HepG2 (cell line): ENCODE measurements at regions not wholly inside any gene's neighbourhood (a gene's known extent, or its start where the extent isn't known, plus 50 kb on each side); places are given as distances from the start of the nearest gene placed in this dataset.

Source experiments
- ATAC-seq: fragments of 200-7000 bp; cut with Tn5 transposase; 3 replicates; pipeline ENCODE4 v1.9.1; 2020; ENCODE audit warnings: mild to moderate bottlenecking, moderate library complexity
- BruUV-seq: library from RNA; stranded (reverse); fragments of 400-500 nt; replicated peaks from 2 replicates; lab custom pipeline; 2021; lab: Mats Ljungman, UMichigan
- CTCF ChIA-PET: fragments of 300-600 bp; formaldehyde crosslinking; extraction: SDS; loops from one replicate; lab custom pipeline; 2021; ENCODE audit warnings: low total read pairs, inconsistent platforms, low intra/inter-chr PET ratio; lab: Yijun Ruan, JAX
- POLR2A ChIA-PET: fragments of 350-600 bp; sonication (Branson Sonifier 250); formaldehyde crosslinking; loops from one replicate; lab custom pipeline; 2020; ENCODE audit warnings: antibody characterized with exemption, inconsistent platforms; lab: Yijun Ruan, JAX
- DNase-seq: peaks from one replicate; pipeline ENCODE4 v3.0.0-alpha.2; 2015; ENCODE audit warnings: low spot score
- FAIRE-seq: peaks from 3 replicates; lab custom pipeline; 2011; peaks lifted over from hg19 to GRCh38; lab: Jason Lieb, UNC
- H2AFZ ChIP-seq: one replicate; pipeline ENCODE4 v1.6.1; 2011; ENCODE audit warnings: low read length, inconsistent platforms
- H3K27ac ChIP-seq: fragments of 300-600 bp; 3 replicates; pipeline ENCODE4 v1.8.0; 2011; ENCODE audit warnings: mixed run types, mild to moderate bottlenecking, mixed read lengths, low read length, inconsistent platforms; ENCODE audit not compliant: insufficient read depth; ENCODE audit errors: extremely low read length
- H3K27me3 ChIP-seq, 2 experiments: fragments of 200-600 bp in 1 of 2; 2 replicates in 1 of 2; 3 replicates in 1 of 2; pipeline versions ENCODE4 v1.6.0 to v1.8.0; 2011; ENCODE audit warnings: low read length in 2 of 2, mild to moderate bottlenecking in 2 of 2, moderate library complexity in 2 of 2, inconsistent platforms in 1 of 2; ENCODE audit not compliant: insufficient read depth in 2 of 2, control insufficient read depth in 1 of 2
- H3K36me3 ChIP-seq, 2 experiments: fragments of 200-600 bp in 1 of 2; replicated peaks in 1 of 2; 2 replicates in 1 of 2; 3 replicates in 1 of 2; pipeline versions ENCODE4 v1.5.1 to v1.8.0; 2011; ENCODE audit warnings: low read length in 2 of 2, inconsistent platforms in 1 of 2; ENCODE audit not compliant: insufficient read depth in 2 of 2, control insufficient read depth in 1 of 2
- H3K4me1 ChIP-seq: 2 replicates; pipeline ENCODE4 v1.5.1; 2012; ENCODE audit warnings: low read length, inconsistent platforms; ENCODE audit not compliant: insufficient read depth
- H3K4me2 ChIP-seq: 2 replicates; pipeline ENCODE4 v1.6.0; 2011; ENCODE audit warnings: low read depth, low read length, inconsistent platforms
- H3K4me3 ChIP-seq, 3 experiments: fragments of 200-600 bp in 1 of 3; sonication (generic), shearing (Covaris generic) in 1 of 3; replicated peaks in 1 of 3; 2 replicates each; pipeline ENCODE4 v1.5.1; 2011 to 2016; ENCODE audit warnings: low read length in 3 of 3, inconsistent platforms in 2 of 3, low read depth in 2 of 3, mild to moderate bottlenecking in 2 of 3, control low read depth in 1 of 3, mixed read lengths in 1 of 3; ENCODE audit not compliant: insufficient read depth in 1 of 3
- H3K79me2 ChIP-seq: one replicate; pipeline ENCODE4 v1.6.1; 2011; ENCODE audit warnings: low read length, inconsistent platforms; ENCODE audit not compliant: insufficient read depth
- H3K9ac ChIP-seq: 2 replicates; pipeline ENCODE4 v1.6.0; 2011; ENCODE audit warnings: mild to moderate bottlenecking, low read depth, low read length, inconsistent platforms; ENCODE audit not compliant: insufficient read depth
- H3K9me3 ChIP-seq: 2 replicates; pipeline ENCODE4 v1.5.1; 2012; ENCODE audit warnings: mild to moderate bottlenecking, low read length
- H4K20me1 ChIP-seq: 2 replicates; pipeline ENCODE4 v1.6.0; 2011; ENCODE audit warnings: inconsistent platforms, mild to moderate bottlenecking, low read length, moderate library complexity; ENCODE audit not compliant: insufficient read depth
- ATF7-NPFF ChIP-seq: sonication (generic); formaldehyde crosslinking; IDR thresholded peaks from 2 replicates; pipeline ENCODE4 v1.8.1; 2023; ENCODE audit warnings: mild to moderate bottlenecking, low read depth, missing genetic modification reagents, moderate library complexity
- CEBPB ChIP-seq: IDR thresholded peaks from 2 replicates; pipeline ENCODE4 v1.6.1; 2011; ENCODE audit warnings: low read depth, low read length, improper control_type of control experiment, borderline replicate concordance
- MYNN ChIP-seq: sonication (generic); formaldehyde crosslinking; IDR thresholded peaks from 2 replicates; pipeline ENCODE4 v1.4.0; 2020; ENCODE audit warnings: mild to moderate bottlenecking, low read depth, missing genetic modification reagents
- PLRG1 ChIP-seq: fragments of 450-650 bp; conservative IDR thresholded peaks from 2 replicates; pipeline ENCODE4 v1.6.1; 2016
- PRPF4 ChIP-seq: fragments of 200-400 bp; formaldehyde crosslinking; IDR thresholded peaks from 2 replicates; pipeline ENCODE4 v1.6.1; 2016; ENCODE audit warnings: low read length, low read depth; ENCODE audit not compliant: poor library complexity, severe bottlenecking
- SIX4 ChIP-seq: sonication (generic); formaldehyde crosslinking; IDR thresholded peaks from 2 replicates; pipeline ENCODE4 v1.4.0; 2020; ENCODE audit warnings: missing genetic modification reagents
- SP5 ChIP-seq: IDR thresholded peaks from 2 replicates; pipeline ENCODE4 v1.6.1; 2016; ENCODE audit warnings: low read depth, borderline replicate concordance
- ZBTB7A ChIP-seq: sonication (generic); formaldehyde crosslinking; IDR thresholded peaks from 2 replicates; pipeline ENCODE4 v1.8.0; 2022; ENCODE audit warnings: mild to moderate bottlenecking, missing genetic modification reagents
- ZNF629 ChIP-seq: sonication (generic); formaldehyde crosslinking; conservative IDR thresholded peaks from 2 replicates; pipeline ENCODE4 v1.5.0; 2020; ENCODE audit warnings: missing genetic modification reagents
- ZNF672 ChIP-seq: sonication (generic); formaldehyde crosslinking; IDR thresholded peaks from 2 replicates; pipeline ENCODE4 v1.8.1; 2022; ENCODE audit warnings: missing genetic modification reagents
- WGBS: methylation state at CpG from one replicate; pipeline ENCODE4 v1.1.6; 2017; ENCODE audit warnings: low lambda C conversion rate; 5-methylcytosine and 5-hydroxymethylcytosine counted together
- in situ Hi-C: cut with HindIII; loops from 2 replicates; pipeline ENCODE4 v1.10.0; 2017; ENCODE audit warnings: low pct_unique_long_range_greater_than_20kb; ENCODE audit not compliant: extremely low pct_ligation_motif_present
- intact Hi-C: fragments of 100-400 bp; cut with micrococcal nuclease; formaldehyde crosslinking; loops from one replicate; pipeline ENCODE4 v1.10.0; 2022; ENCODE audit not compliant: unreplicated experiment

GRCh38 chr1:38201431-38201830 is 154.8 kb upstream of the POU3F1 start:
- CTCF ChIA-PET = no interaction called here
- 0% methylated on average over 1 of the region's 1 CpG for WGBS
- no peak for ATAC-seq

GRCh38 chr1:38198621-38199020 is 152.0 kb upstream of the POU3F1 start:
- WGBS = 28% methylated on average over 2 of the region's 2 CpGs
- intact Hi-C loops = no loop called here
- TF ChIP-seq MYNN (CRISPR knock-in tag) = no peak
- no peak for TF ChIP-seq PRPF4
- no peak for TF ChIP-seq PLRG1
- no peak for TF ChIP-seq CEBPB
- no peak for TF ChIP-seq ATF7-NPFF (CRISPR knock-in tag)
- TF ChIP-seq SP5 (CRISPR knock-in tag) = no peak
- no peak for TF ChIP-seq ZBTB7A (CRISPR knock-in tag)
- no peak for TF ChIP-seq ZNF629 (CRISPR knock-in tag)
- Histone ChIP-seq H3K9ac (no peak overlapping the region), H3K4me3 (no peak overlapping the region), H3K4me1 (no peaks in the 10 kb centered on the region), H3K9me3 (no peaks in the 10 kb centered on the region), H3K79me2 (no peaks in the 10 kb centered on the region), H3K27ac (no peak overlapping the region), H3K27me3 (peaks cover 0 to 9% of the 10 kb centered on the region in 2 experiments; a peak in 2 of 5 replicates), H3K4me2 (no peak overlapping the region), H4K20me1 (no peaks in the 10 kb centered on the region), H3K36me3 (no peaks in the 10 kb centered on the region), H2AFZ (no peak overlapping the region)
- ChIA-PET CTCF (no interaction called here), POLR2A (no interaction called here)
- DNase-seq = no peak
- FAIRE-seq = no peak
- BruUV-seq = no TSS peak
- ATAC-seq = no peak
- in situ Hi-C loops = no loop called here

More at GRCh38 chr1:38201431-38201830, 154.8 kb upstream of the POU3F1 start:
- POLR2A ChIA-PET = interaction anchor here (0.6 kb wide), 1 partner anchor 13 kb away, joined by 3 read pairs; no protein-coding TSS in a partner anchor
- no peak overlapping the region for H2AFZ ChIP-seq
- FAIRE-seq = no peak
- H3K4me2 ChIP-seq = no peak overlapping the region
- TF ChIP-seq ZNF672 (CRISPR knock-in tag) (no peak), SIX4 (CRISPR knock-in tag) (no peak)
- no peaks in the 10 kb centered on the region for H3K9me3 ChIP-seq
- in situ Hi-C loops = no loop called here
- H3K27ac ChIP-seq = no peak overlapping the region
- no peak overlapping the region for H3K4me3 ChIP-seq
- intact Hi-C loops = no loop called here
- H3K36me3 ChIP-seq = no peaks in the 10 kb centered on the region
- no peaks in the 10 kb centered on the region for H3K4me1 ChIP-seq
- H3K79me2 ChIP-seq = no peaks in the 10 kb centered on the region
- H3K27me3 ChIP-seq = no peaks in the 10 kb centered on the region; a peak in 1 of 5 replicates
- H4K20me1 ChIP-seq = no peaks in the 10 kb centered on the region
- no peak for DNase-seq
- no TSS peak for BruUV-seq
- no peak overlapping the region for H3K9ac ChIP-seq
